HG02623 (cell line): ENCODE measurements at regions not wholly inside any gene's neighbourhood (a gene's known extent, or its start where the extent isn't known, plus 50 kb on each side); places are given as distances from the start of the nearest gene placed in this dataset.

Source experiments
- ATAC-seq: cut with Tn5 transposase; IDR thresholded peaks from one replicate; pipeline ENCODE4 v1.9.1; 2021; ENCODE audit warnings: moderate library complexity; ENCODE audit not compliant: unreplicated experiment

DNA sequence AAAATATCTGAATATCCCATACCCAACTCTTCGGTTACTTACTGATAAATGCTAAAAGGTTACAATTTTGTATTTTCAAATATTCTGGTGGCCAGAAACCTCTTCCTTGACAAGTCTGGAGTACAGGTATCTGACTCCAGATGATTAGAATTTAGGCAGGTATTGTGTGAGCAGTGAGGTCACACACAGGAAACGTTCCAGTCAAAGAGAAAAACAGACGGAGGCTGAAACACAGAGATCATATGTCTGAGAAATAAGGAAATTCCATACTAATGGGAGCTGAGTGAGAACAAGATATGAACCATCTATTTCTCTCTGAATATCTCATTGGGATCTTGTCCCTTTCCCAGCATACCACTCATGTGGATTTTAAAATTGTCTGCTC, 89.4 kb upstream of the IGLL5 start:
- no peak for ATAC-seq

DNA sequence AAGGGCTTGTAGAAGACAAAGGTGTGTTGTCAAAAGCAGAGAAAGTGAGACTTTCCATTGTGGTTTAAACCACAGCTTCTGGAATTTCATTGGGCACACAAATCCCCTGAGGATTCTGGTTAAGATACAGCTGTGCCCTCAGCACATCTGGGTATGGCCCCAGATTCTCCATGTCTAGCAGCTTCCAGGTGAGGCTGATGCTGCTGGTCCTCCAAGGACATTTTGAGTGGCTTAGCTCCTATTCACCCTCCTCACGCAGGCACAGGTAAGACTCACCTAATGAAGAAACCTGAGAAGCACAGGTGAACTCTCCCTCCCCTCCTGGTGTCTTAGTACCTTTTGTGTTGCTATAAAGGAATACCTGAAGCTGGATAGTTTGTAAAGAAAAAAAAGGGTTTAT, 88.9 kb upstream of the IGLL5 start:
- ATAC-seq, result no peak

GRCh38 chr22:22799561-22799960, 88.1 kb upstream of the IGLL5 start:
- no peak for ATAC-seq

DNA sequence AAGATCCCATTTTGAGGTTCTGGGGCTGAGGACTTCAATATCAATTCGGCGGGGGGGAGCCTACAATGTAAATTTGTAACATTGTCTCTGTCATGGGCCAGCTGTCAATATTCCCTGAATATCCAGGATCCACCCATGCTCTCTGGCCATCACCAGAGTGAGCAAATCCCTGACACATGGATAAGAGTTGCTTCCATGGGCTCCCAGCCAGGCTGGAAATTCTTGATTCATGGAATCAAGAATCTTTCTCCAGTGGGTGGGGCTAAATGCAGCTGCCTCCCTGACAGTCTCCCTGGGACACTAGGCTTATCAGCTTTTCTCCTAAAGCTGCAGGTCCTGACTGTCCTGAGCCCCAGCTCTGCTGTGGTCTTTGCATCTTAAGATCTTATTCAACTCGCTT, 86.9 kb upstream of the IGLL5 start:
- no peak for ATAC-seq

DNA sequence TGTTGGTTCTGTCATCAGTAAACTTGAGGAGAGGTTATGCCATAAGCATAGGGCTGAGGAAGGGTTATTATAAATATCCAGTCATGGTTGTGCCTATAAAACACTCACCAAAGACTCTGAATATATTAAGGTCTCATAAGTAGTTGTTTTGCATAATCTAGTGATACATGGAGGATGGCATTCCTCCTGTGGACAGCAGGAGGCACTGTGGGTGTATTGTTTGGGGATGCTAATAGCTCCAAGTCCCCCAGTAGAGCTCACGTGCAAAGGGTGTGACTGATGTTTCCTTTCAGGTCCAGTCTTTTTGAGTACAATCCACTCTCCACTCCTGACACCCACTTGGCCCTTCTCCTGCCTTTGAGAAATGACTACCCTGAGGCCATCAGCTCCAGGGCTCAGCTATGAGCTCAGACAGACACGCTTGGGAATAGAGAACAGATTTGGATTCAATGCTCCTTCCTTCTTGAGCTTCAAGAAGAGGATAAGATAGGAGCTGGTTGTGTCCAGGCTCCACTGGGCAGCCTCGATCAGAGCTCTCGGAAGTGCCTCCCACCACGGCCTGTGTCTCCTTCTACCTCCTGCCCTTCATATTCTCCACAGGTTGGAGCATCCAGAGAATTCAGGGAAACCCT, 85.2 kb upstream of the IGLL5 start:
- no peak for ATAC-seq

GRCh38 chr22:22803285-22803853, 84.2 kb upstream of the IGLL5 start:
- no peak for ATAC-seq

DNA sequence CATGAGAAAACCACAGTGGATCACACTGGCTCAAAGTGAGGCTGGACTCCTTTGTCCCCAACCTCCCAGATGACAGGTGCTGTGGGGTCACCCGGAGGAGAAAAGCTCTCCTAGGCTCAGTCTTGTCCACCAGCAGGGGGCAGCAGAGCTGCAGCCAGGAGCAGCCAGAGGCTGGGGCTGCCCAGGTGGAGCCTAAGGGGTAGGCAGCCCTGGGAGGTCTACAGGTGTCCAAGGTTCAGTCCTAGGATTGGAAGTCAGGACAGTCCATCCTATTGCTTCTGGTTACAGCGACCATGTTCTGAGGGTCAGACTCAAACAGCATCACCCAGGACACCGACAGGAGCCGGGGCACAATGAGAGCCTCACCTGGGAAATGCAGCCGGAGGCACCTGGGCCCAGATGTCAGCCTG, 77.6 kb upstream of the IGLL5 start:
- no peak for ATAC-seq

- ATAC-seq, result no peak
Measured at GRCh38 chr22:22810471-22810870, 77.1 kb upstream of the IGLL5 start.

GRCh38 chr22:22811016-22812009, 76.3 kb upstream of the IGLL5 start:
- no peak for ATAC-seq

- ATAC-seq, result no peak
Measured at GRCh38 chr22:22812031-22812905, 75.3 kb upstream of the IGLL5 start.

GRCh38 chr22:22813126-22814075, 74.2 kb upstream of the IGLL5 start:
- ATAC-seq, result no peak

DNA sequence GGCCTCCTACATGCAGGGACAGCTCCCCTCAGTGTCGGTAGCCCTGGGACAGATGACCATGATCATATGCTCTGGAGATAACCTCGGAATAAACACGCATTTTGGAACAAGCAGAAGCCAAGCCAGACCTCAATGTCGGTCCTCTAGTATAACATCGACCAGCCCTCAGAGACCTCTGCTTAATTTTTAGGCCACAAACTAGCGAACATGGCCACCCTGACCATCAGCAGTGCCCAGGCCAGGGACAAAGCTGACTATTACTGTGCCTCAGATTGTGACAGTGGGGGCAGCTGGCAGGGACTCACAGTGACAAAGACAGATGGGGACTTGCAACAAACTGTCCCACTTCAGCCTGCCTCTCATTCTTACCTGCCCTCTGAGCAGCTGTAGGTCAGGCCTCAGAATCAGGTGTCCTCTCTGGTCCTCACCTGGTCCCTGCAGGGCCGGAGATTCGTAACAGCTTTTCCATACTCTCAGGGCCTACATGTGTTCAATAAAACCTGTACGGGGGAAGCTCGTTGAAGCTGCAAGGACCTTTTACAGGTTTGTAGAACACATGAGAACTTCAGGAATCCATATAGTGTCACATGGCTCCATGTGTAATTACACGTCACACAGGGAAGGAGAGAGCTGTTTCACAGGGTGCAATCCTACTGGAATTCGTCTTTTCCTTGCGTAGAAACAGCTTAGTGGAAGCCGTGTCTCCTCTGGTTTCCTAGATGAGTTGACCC, 72.8 kb upstream of the IGLL5 start:
- ATAC-seq, result no peak

DNA sequence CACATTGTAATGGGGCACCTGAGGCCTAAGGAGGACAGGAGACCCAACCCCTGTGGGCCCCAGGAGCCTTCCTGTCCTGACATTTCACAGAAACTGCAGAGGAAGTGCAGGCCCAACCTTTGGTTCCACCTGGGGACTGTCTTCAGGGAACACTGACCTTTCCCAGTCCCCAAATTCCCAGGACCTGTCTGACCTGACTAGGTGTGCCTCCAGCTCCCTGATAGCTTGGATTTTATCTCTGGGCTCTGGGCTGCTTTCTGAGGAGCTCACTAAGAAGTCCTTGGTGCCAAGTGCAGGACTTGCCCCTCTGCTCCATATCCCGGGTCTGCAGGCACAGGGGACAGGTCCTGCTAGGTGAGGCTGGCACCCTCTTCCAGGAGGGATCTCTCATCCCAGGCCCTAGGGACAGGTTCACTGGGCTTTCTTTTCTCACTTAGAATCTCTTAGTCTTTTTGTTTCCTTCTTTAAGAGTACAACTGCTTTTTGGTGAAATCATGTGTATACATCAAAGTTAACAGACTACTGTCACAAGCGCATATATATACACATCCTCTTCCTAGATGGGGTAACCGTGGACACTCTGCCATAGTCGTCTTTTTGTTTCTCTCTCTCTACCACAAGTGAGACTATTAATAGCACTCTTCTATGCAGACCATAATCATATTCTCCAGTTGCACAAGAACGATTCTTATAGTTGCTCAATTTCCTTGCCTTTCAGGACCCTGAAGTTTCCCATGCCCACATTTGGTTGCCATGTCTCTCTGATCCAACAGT, 72.0 kb upstream of the IGLL5 start:
- ATAC-seq, result no peak

DNA sequence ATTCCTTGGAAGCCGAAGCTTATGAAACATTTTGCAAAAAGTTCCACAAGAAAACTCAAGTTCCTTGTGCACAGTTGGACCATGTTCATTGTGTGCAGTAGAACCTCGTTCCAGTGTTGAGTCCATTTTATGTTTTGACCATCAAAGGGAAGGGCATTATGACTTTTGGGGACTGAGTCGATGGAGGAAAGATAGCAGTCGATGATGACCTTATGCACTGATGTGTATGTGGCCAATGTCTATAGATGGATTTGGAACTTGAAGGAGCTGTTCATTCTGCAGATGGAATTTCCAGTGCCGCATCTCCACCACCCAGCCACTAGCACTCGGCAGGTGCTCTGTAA, 71.5 kb upstream of the IGLL5 start:
- ATAC-seq, result no peak

DNA sequence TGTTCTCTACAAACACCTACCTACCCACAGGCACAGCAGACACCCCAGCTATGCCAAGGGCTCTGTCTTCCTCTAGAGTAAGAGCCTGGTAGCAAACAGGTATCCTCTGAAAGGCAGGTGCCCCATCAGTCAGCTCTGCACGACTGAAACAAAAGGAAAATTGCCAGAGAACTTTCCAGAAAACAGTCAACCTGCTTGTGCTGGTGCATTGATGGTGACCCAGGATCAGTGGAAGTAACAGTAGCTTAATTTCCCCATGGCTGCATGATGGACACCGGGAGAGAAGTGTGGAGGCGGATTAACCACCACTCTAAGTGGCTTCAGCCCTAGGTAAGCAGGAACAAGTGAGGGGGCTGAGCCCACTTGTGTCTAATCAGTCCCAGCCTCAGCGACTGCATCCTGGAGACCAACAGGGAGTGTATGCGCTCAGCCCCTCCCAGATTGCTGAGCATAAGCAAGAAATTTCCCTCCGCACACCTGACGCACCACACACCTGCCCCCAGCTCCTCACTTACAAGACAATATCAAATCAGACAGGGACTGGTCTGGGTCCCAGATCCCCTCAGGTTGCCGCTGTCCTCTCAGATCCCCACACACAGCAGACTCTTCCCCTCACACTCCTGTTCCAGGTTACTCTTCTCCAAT, 70.7 kb upstream of the IGLL5 start:
- no peak for ATAC-seq

DNA sequence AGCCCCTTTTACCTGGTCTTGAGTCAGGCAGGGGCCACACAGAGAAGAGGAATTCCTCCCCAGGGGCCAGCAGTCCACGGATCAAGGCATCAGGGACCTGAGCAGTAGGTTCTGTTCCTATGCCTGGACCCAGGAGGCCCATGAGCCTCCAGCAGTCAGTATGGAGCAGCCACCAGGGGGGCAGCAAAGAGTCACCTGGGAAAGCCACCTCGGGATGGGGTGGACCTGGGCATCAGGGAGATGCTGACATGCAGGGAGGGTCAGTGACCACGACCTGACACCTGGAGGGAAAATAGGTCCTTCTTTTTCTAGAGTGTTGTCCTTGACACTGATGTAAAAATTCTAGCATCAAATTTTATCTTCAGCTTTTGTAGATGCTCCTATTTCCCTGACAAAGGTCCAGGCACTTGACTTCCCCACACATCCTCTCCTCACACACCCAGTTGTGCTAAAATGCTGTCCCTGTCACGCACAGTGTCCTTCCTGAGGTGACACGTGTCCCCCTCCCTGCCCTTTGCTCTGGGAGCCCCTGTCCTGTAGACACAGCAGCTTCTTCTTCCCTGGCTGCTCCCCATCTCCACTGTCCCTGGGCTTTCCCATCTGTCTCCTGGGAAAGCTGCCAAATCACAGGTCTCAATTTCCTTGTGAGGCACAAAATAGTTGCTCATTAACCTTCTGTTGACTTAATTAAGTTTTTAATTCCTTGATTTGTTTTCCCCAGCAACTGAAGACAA, 70.0 kb upstream of the IGLL5 start:
- no peak for ATAC-seq

DNA sequence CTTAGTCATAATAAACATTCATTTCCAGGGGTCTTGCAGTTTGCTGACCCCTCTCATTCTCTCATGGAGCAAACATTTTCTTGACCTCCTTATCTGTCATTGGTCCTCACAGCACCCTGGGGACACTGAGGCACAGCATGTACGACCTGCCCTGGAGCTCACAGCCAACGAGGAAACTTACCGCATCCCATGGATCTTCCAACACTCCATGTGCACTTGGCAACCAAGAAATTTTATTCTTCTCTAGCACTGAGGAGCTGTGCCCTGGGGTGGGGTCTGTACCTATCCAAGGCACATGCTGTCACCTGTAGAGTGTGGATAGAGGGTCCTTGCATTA, 69.4 kb upstream of the IGLL5 start:
- no peak for ATAC-seq
